Activated CD4-positive, alpha-beta T cell treated with anti-CD3 and anti-CD28 coated beads for 36 hours (primary cell): ENCODE measurements at regions not wholly inside any gene's neighbourhood (a gene's known extent, or its start where the extent isn't known, plus 50 kb on each side); places are given as distances from the start of the nearest gene placed in this dataset.

ENCODE experiments used
- ATAC-seq: fragments of 200-7000 bp; cut with Tn5 transposase; one replicate; pipeline ENCODE4 v1.10.0; 2021; ENCODE audit warnings: mild to moderate bottlenecking, moderate library complexity
- CTCF ChIA-PET: fragments of 350-600 bp; sonication (Branson Sonifier 250); formaldehyde crosslinking; loops from one replicate; lab custom pipeline; 2021; ENCODE audit warnings: antibody characterized with exemption; lab: Charles Lee
- POLR2A ChIA-PET: fragments of 350-600 bp; sonication (Branson Sonifier 250); formaldehyde crosslinking; loops from one replicate; lab custom pipeline; 2021; ENCODE audit warnings: antibody characterized with exemption, inconsistent platforms; lab: Charles Lee
- DNase-seq: peaks from one replicate; pipeline ENCODE4 v3.0.0-alpha.2; 2020
- H3K27ac Mint-ChIP-seq: one replicate; pipeline ENCODE4 v1.8.0; 2021; ENCODE audit warnings: mixed read lengths
- H3K27me3 Mint-ChIP-seq: one replicate; pipeline ENCODE4 v1.8.0; 2021; ENCODE audit warnings: mixed read lengths
- H3K36me3 Mint-ChIP-seq: one replicate; pipeline ENCODE4 v1.8.0; 2021; ENCODE audit warnings: low read depth, mixed read lengths
- H3K4me1 Mint-ChIP-seq: one replicate; pipeline ENCODE4 v1.8.0; 2021; ENCODE audit warnings: mixed read lengths
- H3K4me3 Mint-ChIP-seq: one replicate; pipeline ENCODE4 v1.8.0; 2021; ENCODE audit warnings: mild to moderate bottlenecking, moderate library complexity, mixed read lengths
- H3K9me3 Mint-ChIP-seq: one replicate; pipeline ENCODE4 v1.8.0; 2021; ENCODE audit warnings: low read depth, mixed read lengths
- intact Hi-C, 2 experiments: fragments of 100-400 bp; cut with DNase I in 1 of 2; cut with micrococcal nuclease in 1 of 2; formaldehyde crosslinking; loops; one replicate each; pipeline versions ENCODE4 v1.14.2 to v1.15.1; 2022 to 2024; cut with DNase I, micrococcal nuclease

- Mint-ChIP-seq H3K9me3 (peaks cover 4% of the 10 kb centered on the region), H3K27ac (no peak overlapping the region), H3K27me3 (no peaks in the 10 kb centered on the region), H3K4me3 (no peak overlapping the region), H3K36me3 (no peaks in the 10 kb centered on the region), H3K4me1 (no peaks in the 10 kb centered on the region)
- ChIA-PET POLR2A (no interaction called here), CTCF (interaction anchor here (0.9 kb wide), 1 partner anchor 98 kb away, joined by 3 read pairs; no protein-coding TSS in a partner anchor)
- intact Hi-C loops: no loop called here
- DNase-seq (no peak), ATAC-seq (no peak)
Measured at GRCh38 chr13:58202099-58202498, 570.6 kb downstream of the PCDH17 start.

GRCh38 chr13:58207501-58207900 is 576.0 kb downstream of the PCDH17 start:
- intact Hi-C loops: no loop called here
- Mint-ChIP-seq H3K27me3 (no peaks in the 10 kb centered on the region), H3K36me3 (no peaks in the 10 kb centered on the region), H3K9me3 (peaks cover 1% of the 10 kb centered on the region), H3K4me3 (no peak overlapping the region), H3K4me1 (no peaks in the 10 kb centered on the region), H3K27ac (no peak overlapping the region)
- ATAC-seq (no peak), DNase-seq (no peak)
- CTCF ChIA-PET: no interaction called here
- POLR2A ChIA-PET: no interaction called here

GRCh38 chr13:58235454-58235853 is 603.9 kb downstream of the PCDH17 start:
- H3K36me3 Mint-ChIP-seq: no peaks in the 10 kb centered on the region
- ChIA-PET CTCF (no interaction called here), POLR2A (no interaction called here)
- ATAC-seq (no peak), DNase-seq (no peak)
- no peaks in the 10 kb centered on the region for H3K4me1 Mint-ChIP-seq
- H3K27ac Mint-ChIP-seq: no peak overlapping the region
- H3K27me3 Mint-ChIP-seq: no peaks in the 10 kb centered on the region
- peaks cover 7% of the 10 kb centered on the region for H3K9me3 Mint-ChIP-seq
- intact Hi-C loops: no loop called here
- H3K4me3 Mint-ChIP-seq: no peak overlapping the region

GRCh38 chr13:58238972-58239773 is 607.6 kb downstream of the PCDH17 start:
- no peaks in the 10 kb centered on the region for H3K4me1 Mint-ChIP-seq
- no peak overlapping the region for H3K4me3 Mint-ChIP-seq
- ATAC-seq: no peak
- POLR2A ChIA-PET: no interaction called here
- CTCF ChIA-PET: no interaction called here
- no peaks in the 10 kb centered on the region for H3K27me3 Mint-ChIP-seq
- no peak overlapping the region for H3K27ac Mint-ChIP-seq
- no peaks in the 10 kb centered on the region for H3K36me3 Mint-ChIP-seq
- no peak for DNase-seq
- peaks cover 9% of the 10 kb centered on the region for H3K9me3 Mint-ChIP-seq
- intact Hi-C loops: no loop called here

GRCh38 chr13:58239774-58240268 is 608.3 kb downstream of the PCDH17 start:
- CTCF ChIA-PET: no interaction called here
- H3K27ac Mint-ChIP-seq: no peak overlapping the region
- intact Hi-C loops: no loop called here
- peaks cover 12% of the 10 kb centered on the region for H3K9me3 Mint-ChIP-seq
- H3K27me3 Mint-ChIP-seq: no peaks in the 10 kb centered on the region
- DNase-seq (no peak), ATAC-seq (no peak)
- POLR2A ChIA-PET: no interaction called here
- no peak overlapping the region for H3K4me3 Mint-ChIP-seq
- no peaks in the 10 kb centered on the region for H3K4me1 Mint-ChIP-seq
- H3K36me3 Mint-ChIP-seq: no peaks in the 10 kb centered on the region

- H3K9me3 Mint-ChIP-seq: peaks cover 8% of the 10 kb centered on the region
- intact Hi-C loops: no loop called here
- CTCF ChIA-PET: no interaction called here
- POLR2A ChIA-PET: no interaction called here
- DNase-seq (no peak), ATAC-seq (no peak)
- no peaks in the 10 kb centered on the region for H3K36me3 Mint-ChIP-seq
- no peak overlapping the region for H3K27ac Mint-ChIP-seq
- H3K27me3 Mint-ChIP-seq: no peaks in the 10 kb centered on the region
- no peaks in the 10 kb centered on the region for H3K4me1 Mint-ChIP-seq
- no peak overlapping the region for H3K4me3 Mint-ChIP-seq
Measured at GRCh38 chr13:58247080-58247479, 615.5 kb downstream of the PCDH17 start.

- intact Hi-C loops: no loop called here
- no peaks in the 10 kb centered on the region for H3K27me3 Mint-ChIP-seq
- ChIA-PET CTCF (no interaction called here), POLR2A (no interaction called here)
- H3K9me3 Mint-ChIP-seq: peaks cover 7% of the 10 kb centered on the region
- DNase-seq (no peak), ATAC-seq (no peak)
- no peaks in the 10 kb centered on the region for H3K36me3 Mint-ChIP-seq
- no peak overlapping the region for H3K27ac Mint-ChIP-seq
- H3K4me1 Mint-ChIP-seq: no peaks in the 10 kb centered on the region
- H3K4me3 Mint-ChIP-seq: no peak overlapping the region
Measured at GRCh38 chr13:58254943-58255342, 623.4 kb downstream of the PCDH17 start.

- Mint-ChIP-seq H3K36me3 (no peaks in the 10 kb centered on the region), H3K27me3 (no peaks in the 10 kb centered on the region), H3K4me3 (no peak overlapping the region), H3K4me1 (no peaks in the 10 kb centered on the region), H3K27ac (no peak overlapping the region), H3K9me3 (peaks cover 2% of the 10 kb centered on the region)
- POLR2A ChIA-PET: no interaction called here
- DNase-seq (no peak), ATAC-seq (no peak)
- CTCF ChIA-PET: no interaction called here
- intact Hi-C loops: no loop called here
Measured at GRCh38 chr13:58266271-58266670, 634.7 kb downstream of the PCDH17 start.

DNA sequence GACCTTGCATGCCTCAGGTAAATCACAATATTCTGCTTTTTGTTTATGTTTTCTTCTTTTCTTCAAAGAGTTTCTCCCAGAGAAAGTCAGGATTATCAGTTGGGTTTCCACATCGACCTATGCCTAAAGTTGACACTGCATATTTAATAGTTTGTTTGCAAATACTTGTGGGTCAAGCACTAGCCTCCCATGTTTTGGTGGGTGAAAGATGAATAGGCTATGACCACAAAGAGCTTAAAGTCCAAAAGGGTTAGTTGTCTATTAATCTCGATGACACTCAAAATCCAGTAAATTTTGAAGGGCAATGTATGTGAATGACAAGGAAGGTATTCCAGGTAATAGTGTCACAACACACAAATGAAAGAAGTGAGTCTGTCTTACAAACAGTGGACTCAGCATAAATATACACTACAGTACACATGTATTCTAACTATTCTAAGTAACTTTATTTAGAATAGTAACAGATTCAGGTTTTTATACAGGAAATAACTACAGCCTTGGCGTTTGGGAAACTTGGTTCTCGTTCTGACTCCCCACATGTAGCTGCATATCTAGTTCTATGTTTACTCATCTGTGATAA is 667.1 kb downstream of the PCDH17 start:
- Mint-ChIP-seq H3K4me3 (no peak overlapping the region), H3K4me1 (no peaks in the 10 kb centered on the region), H3K27me3 (no peaks in the 10 kb centered on the region), H3K9me3 (peaks cover 2% of the 10 kb centered on the region), H3K27ac (no peak overlapping the region), H3K36me3 (no peaks in the 10 kb centered on the region)
- intact Hi-C loops: no loop called here
- CTCF ChIA-PET: no interaction called here
- ATAC-seq (no peak), DNase-seq (no peak)
- POLR2A ChIA-PET: no interaction called here

- POLR2A ChIA-PET: no interaction called here
Measured at GRCh38 chr13:58300224-58300623, 668.7 kb downstream of the PCDH17 start.

GRCh38 chr13:58300974-58301681 is 669.6 kb downstream of the PCDH17 start:
- H3K9me3 Mint-ChIP-seq: no peaks in the 10 kb centered on the region

More at GRCh38 chr13:58300224-58300623, 668.7 kb downstream of the PCDH17 start:
- DNase-seq (no peak), ATAC-seq (no peak)
- intact Hi-C loops: no loop called here
- Mint-ChIP-seq H3K9me3 (no peaks in the 10 kb centered on the region), H3K27ac (no peak overlapping the region), H3K27me3 (no peaks in the 10 kb centered on the region), H3K4me3 (no peak overlapping the region), H3K4me1 (no peaks in the 10 kb centered on the region), H3K36me3 (no peaks in the 10 kb centered on the region)
- CTCF ChIA-PET: interaction anchor here (0.8 kb wide), 1 partner anchor 98 kb away, joined by 3 read pairs; no protein-coding TSS in a partner anchor

More at GRCh38 chr13:58300974-58301681, 669.6 kb downstream of the PCDH17 start:
- ChIA-PET POLR2A (no interaction called here), CTCF (interaction anchor here (1.0 kb wide), 1 partner anchor 22 kb away, joined by 3 read pairs; no protein-coding TSS in a partner anchor)
- ATAC-seq (no peak), DNase-seq (no peak)
- Mint-ChIP-seq H3K27me3 (no peaks in the 10 kb centered on the region), H3K36me3 (no peaks in the 10 kb centered on the region), H3K4me1 (no peaks in the 10 kb centered on the region), H3K27ac (no peak overlapping the region), H3K4me3 (no peak overlapping the region)
- intact Hi-C loops: no loop called here
